GM19351 (cell line): ENCODE measurements at regions not wholly inside any gene's neighbourhood (a gene's known extent, or its start where the extent isn't known, plus 50 kb on each side); places are given as distances from the start of the nearest gene placed in this dataset.
"Not testable (repeated sequence)": the region's sequence is repeated elsewhere in the genome, so short reads cannot be mapped to it uniquely, and the experiment has no call there.

Experiments
- ATAC-seq: cut with Tn5 transposase; IDR thresholded peaks from one replicate; pipeline ENCODE4 v1.9.1; 2021; ENCODE audit warnings: mild to moderate bottlenecking, moderate library complexity; ENCODE audit not compliant: unreplicated experiment

DNA sequence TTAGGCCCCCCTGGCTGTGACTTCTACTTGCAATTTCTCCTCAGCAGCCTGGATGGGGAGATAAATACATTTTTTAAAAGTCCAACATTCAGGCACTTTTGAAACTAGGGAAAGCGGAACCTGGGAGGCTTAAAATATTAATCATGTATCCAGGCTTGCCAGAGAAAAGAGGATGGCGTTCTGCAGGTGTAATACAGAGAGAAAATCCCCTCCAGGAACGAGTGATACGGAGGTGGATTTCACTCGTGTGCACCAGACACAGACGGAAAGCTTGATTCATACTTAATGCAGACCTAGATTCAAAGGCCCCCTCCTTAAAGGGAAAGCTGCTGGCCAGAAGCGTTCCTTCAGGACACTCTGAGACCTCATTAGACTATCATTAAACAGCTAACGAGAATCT is 354.0 kb upstream of the BOD1L1 start:
- ATAC-seq, result no peak

DNA sequence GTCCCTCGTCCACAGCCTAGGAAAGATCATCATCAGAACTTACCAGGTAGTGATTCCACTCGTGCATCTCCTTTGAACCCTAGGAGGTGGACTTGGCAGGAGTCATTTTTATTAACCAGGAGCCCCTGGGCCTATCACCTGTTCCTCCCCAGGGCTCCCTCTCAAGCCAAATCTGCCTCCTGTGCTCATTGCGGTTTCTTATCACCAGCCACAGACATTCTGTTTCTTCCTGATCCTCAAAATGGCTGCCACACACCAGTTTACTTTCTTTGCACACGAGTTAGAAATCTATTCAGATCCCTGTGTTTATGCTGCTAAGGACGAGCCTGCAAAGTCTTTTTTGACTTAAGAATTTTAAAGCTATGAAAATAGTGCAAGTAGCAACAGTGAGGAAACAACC is 354.5 kb upstream of the BOD1L1 start:
- no peak for ATAC-seq

DNA sequence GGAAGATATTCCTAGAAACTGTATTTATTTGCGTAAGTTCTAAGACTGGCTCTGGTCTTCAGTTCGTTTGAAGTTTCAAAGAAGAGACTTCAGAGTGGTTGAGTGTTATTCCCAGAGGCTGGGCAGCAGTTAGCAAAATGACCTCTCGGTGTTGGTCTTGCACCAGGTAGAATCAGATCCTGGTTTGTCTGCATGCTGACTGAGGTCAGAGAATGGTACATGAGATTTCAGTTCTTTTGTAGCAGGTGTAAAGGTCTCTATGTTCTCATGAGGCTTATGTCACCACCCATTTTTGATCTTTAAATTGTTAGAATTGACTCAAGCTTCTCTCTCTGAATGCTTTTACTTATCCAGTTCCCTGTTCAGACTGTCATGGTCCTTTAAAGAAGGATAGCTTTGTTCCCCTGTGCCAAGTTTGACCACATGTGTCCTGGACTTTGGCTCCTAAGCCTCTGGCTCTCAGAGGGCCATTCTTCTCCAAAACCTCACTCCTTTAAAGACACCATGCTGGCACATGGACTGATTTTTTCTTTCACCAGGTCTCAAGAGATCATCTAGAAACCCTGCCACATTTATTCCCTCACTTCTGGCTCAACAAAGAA is 355.8 kb upstream of the BOD1L1 start:
- no peak for ATAC-seq

DNA sequence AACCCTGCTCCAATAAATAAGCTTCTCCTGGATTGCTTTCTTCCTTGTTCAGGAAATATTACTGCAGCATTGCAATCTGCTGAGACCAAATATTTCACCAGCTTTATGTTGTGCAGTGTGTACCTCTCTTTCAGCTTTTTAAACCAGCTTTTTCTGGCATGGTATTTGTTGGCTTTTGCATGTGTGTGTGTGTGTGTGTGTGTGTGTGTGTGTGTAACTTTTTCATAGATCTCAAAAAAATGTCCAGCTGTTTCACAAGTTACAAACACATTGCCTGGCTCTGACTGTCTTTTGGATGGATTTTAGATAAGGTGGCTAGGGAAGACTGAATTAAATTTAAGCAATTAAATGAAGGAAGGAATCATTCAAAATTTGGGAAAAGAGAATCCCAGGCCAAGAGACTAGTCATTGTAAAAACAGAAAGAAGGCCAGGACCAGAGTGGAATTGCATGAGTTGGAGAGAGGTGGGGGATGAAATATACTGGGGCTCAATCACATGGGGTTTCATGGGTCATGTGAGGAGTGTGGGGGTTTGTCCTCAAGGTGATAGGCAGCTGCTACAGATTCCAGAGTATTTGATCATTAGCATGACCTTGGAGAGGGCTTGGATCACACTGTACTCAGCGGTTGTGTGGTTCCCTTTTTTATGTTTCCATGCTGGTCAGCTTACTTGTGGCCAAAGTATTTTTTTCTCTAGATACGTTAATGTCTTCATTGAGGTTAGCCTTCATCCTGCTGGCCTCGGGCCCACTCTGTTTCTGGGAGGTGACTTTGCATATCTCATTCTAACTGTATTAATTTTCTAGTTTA is 357.7 kb upstream of the BOD1L1 start:
- no peak for ATAC-seq

DNA sequence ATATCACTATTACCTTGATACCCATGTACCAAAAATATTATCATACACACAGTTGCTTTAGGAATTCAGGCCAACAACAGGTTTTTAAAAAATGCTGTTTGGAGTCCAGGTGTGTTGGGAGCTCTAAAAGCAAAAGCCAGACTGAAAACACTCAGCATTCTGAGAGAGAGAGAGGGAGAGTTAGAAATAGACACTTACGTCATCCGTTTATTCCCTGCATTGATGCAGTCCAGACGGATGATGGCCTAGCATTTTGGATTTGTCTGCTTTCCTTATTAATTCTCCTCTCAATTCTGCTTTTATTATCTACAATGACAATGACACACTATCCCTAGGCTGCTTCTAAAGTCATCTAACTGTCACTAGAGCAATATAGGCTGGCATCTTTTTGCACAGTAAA is 358.3 kb upstream of the BOD1L1 start:
- no peak for ATAC-seq

DNA sequence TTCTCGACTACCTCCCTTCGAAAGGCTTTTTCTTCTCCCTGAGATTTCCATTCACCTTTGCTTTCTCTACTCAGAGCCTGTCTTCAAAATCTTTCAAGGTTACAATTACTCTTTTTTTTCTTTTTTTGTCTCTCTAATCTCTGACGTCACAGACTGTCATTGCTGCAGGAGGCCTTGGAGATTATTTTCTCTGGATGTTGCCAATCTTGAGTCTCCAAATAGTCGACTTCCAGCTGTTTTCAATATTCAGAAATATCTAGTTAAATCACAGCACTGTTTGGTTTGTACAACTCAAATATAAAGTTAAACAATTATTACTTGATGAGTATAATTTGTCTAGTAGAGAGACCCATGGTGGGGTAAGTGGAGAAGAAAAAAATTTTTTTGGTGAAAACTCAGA is 359.0 kb upstream of the BOD1L1 start:
- ATAC-seq, result no peak

DNA sequence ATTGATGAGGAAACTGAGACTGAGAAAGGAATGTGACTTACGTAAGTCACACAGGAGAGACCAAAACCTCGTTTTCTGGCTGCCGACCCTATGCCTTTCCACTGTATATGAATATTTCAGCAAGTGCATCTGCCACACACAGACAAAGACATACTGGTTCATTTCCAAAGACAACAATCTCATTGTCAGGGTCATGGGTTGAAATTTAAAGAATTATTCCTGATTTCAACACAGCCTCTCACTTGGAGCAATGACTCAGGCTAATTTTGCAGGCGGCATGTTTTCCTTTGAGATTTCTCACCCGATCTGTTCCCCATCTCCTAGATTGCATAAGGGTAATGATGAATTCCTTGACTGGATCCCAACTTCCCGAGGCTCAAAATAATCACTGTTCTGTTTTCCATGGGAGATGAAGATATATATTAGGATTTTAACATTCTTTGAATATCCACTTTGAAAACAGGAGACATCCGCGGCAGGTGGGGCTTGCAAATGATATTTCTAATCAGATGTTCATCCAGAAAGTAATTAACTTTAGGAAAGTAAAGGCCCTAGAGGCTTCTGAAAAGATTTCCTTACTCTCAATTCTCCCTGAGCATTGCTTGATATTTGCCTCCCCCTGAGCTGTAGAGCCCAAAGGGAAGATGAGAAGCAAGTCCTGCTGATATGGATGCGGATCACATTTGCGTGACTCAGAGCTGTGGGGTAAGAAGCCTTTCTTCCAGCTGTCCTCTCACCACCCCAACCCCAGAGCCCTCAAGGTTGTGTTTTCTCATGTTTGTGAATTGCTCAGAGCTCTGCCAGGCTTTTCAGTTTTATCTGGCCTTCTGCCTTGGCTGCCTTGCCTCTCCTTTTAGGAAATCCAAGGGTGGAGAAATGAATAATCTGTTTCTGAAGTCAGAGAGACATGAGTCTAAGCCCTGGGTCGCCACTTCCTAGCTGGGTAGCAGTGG is 361.1 kb upstream of the BOD1L1 start:
- ATAC-seq, result no peak

DNA sequence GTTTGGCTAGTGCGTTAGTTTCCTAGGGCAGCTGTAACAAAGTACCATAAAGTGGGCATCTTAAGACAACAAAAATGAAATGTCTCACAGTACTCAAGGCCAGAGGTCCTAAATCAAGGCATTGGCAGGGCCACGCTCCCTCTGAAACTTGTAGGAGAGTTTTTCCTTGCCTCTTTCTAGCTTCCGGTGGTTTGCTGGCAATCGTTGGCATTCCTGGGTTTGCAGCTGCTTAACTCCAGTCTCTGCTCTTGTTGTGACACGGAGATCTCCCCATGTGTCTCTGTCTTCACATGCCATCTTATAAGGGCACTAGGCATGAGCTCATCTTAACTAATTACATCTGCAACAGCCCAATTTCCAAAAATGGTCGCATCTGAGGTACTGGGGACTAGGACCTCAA is 362.0 kb upstream of the BOD1L1 start:
- ATAC-seq, result no peak

DNA sequence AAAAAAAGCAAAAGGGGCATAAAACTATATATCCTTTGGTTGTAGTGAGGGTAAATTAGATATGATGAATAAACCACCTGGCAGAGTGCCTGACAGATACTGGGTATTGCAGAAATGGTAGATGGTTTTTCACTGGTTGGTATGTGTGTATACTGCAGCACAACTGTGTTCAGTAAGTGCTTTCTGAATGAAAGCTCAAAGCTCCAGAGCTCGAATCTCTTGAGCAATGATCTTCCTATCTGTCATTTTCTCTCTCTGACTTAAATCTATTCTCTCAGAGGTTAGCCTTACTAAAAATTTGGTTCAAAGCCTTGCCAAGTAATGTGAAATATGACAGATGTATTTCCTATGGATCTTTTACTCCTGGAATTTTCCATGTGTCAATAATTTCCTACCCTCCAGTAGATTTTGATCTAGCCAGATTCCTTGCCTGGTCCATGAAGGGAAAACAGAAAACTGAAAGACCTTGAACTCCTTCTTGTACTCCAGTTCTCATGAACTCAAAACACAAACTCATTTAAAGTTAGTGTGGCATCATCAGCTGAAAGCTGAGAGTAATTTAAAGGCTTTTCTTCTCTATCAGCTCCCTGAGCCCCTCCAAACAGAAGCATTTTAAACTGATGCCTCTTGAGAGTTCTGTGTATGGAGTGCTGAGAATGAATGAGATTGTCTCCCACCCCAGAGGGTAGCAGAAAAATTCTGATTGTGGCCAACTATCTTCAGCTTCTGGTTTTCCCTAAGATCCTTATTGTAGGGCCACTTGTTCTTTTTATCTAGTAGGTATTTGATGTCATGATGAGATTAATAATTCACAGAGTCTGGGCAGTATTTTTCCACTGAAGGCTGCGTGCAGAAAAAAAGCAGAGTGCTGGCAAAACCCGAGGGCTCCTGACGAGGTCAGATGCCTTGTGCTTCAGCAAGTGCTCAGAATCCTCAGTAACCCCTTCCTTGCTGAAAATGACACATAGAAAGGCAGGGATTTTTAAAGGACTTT is 363.4 kb upstream of the BOD1L1 start:
- ATAC-seq, result no peak

DNA sequence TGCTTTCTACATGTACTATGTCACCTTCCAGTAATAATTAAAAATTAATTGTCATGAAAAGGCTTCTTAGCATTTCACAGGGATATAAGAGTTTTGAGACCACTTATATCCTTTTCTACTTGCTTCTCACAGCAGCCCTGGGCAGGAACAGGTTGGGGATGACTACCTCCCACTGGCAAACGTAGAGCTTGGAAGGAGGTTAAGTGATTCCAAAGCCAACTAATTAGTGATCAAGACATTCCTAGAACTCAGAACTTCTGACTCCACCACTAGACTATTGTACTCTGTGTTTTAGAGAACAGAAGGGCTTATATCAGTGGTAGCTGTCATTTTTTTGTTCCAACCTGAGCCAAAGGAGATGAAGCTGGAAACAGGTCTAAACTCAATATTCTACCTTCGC is 364.5 kb upstream of the BOD1L1 start:
- no peak for ATAC-seq

DNA sequence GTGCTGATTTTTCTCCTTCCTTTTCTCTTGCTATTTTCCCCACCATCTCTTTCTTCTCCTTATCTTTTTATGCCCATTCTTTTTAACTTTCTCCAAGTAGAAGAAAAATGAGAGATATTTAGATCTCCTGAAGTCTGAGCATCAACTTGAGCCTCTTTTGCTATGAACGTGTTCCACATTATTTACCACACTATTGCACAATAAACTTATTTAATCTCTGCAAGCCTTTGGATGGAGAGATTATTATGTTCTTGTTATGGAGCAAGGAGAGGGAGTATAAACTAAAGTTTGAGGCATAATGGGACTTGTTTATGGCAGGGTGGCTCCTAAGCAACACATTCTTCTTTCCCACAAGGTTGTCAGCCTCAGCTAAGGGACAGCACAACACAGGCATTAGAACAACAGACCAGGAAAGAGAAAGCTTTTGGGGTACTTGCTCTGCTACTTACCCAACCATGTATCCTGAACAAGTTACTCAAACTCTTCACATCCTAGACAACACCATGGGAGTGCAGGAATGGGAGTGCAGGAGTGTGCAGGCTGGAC is 365.5 kb upstream of the BOD1L1 start:
- no peak for ATAC-seq

DNA sequence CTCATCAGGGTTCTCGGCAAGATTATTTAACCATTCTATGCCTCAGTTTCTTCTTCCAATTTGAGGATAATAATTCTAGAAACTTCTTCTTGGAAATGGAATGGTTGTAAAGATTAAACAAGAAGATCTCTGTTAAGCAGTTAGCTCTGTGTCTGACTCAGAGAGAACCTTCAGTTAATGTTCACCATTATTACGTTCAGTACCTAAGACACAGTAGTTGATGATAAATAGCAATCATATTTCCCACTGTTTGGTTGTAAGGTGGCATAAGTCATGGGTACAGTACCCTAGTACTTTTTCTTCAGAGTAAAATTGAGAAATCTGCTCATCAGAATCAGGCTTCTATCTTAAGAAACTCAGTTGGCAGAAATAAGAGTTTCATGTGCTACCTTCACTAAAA is 366.5 kb upstream of the BOD1L1 start:
- ATAC-seq, result no peak

DNA sequence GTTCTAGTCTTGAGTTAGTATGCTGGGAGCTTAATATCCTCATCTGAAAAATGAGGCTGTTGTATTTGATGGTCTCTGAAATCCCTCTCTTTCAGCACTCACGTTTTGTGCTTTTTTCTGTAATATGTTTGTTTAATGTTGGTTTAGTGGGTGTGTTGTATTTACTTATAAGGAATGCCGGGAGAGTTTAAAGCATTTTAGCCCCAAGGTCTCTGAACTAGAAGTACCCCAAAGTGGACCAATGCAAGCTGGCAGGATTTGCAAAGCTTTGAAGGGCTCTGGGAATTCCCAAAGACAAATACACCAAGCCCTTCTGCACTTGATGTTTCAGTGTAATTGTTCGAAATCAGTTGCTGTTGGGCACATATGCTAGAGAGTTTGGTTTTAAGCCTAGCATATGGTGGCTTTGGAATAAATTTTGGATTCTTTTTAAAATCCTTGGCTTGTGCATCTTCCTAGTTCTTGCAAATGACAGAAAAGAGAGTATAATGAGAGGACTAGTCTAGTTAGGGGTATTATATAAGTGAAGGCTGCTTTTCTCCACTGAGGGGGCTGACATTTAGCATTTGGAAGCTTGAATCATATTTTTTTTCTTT is 371.4 kb upstream of the BOD1L1 start:
- ATAC-seq, result no peak

DNA sequence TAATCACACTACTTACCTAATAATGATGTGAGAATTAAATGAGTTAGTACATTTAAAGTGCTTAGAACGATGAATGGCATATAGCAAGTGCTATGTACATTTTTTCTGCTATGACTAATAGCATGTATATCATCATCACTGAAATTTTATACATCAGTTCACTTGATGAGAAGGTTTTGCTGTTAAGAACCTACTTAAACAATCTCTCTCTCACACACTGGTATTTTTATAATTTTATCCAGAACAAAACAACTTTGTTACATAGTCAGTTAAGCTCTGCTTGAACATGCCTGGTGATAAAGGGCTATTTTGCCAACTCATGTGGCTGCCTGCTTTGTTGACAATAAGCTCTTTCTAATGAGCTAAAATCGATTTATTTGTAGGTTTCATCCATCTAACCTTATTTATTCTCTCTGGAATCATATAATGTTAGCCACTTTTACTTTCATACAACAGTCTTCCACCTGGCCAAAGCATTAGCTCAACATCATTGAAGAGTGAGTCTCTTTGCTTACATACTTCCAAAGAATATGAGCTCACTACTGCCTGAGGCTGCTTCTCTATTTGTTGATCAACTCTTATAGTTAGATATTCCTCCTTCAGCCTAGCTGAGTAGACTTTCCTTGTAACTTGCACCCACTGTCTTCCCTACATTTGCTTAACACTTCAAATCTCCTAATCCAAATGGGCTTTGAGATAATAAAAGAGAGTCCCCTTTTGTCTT is 372.7 kb upstream of the BOD1L1 start:
- no peak for ATAC-seq

DNA sequence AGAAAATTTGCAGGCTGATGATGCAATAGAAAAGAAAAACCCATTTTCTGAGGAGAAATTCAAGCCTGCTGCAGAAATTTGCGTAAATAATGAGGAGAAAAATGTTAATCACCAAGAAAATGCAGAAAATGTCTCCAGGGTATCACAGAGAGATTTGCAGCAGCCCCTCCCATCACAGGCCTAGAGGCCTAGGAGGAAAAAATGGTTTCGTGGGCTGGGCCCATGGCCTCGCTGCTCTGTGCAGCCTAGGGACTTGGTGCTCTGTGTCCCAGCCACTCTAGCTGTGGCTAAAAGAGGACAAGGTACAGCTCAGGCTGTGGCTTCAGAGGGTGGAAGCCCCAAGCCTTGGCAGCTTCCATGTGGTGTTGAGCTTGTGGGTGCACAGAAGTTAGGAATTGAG is 374.8 kb upstream of the BOD1L1 start:
- ATAC-seq, result not testable (repeated sequence)

DNA sequence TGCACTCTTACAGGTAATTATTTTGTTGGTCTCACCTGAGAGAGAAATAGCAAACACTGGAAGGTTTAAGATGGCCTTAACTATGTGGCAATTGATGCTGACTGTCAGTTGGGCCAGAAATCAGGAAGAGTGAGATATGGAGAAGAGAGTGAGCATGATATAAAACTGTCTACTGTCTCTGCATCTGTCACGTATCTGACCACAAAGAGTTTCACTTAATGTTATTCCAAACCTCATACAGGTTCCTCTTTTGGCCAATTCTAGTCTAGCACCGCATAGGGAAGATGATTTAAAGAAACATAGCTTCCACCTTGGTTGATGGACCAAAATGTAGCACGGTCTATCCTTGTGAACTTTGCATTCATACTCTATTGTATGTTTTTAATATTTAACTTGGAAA is 381.0 kb upstream of the BOD1L1 start:
- ATAC-seq, result no peak

DNA sequence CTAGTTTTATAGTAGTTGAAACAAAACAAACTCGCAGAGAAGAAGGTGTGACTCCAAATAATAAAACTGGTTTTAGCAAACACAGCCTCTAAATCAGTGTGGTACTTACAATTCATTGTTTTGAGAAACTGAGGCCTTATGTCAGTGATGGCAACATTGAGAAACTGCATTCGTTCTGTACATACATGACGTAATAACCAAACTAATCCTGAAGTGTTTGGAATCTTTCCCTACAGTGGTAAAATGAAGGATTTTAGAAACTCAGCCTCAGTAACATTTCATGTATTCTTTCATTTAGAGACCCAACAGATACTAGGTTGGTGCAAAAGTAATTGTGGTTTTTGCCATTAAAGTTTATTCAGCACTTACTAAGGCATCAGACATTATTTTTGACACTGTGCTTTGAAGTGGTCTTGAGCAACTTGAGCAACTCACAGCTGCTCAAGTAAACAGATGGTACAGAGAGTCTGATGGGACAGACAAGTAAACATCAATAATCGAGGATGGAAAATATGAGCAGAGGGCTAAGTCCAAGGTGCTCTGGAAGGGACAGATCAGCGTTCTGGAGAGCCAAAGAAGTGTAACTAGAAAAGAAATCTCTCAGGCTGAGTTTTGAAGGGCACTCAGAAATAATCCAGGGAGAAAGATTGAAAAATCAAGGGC is 390.8 kb upstream of the BOD1L1 start:
- no peak for ATAC-seq

DNA sequence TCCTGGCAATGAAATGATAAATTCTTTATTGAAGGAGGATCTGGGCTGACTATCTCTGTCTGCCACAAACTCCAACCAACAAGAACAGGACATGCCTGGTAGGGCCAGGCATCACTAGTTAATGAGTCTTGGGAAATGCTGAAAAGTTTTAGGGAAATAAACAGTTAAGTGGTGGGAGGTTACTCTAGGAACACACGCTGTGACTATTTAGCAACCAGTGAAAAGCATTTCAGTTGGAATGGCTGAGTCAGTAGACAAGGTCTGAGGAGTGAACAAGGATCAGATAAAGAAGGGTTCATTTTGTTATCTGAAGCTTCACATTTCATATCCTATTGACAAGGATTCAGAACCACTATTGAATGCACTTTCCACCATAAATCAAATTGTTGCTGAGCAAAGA is 394.9 kb upstream of the BOD1L1 start:
- no peak for ATAC-seq

DNA sequence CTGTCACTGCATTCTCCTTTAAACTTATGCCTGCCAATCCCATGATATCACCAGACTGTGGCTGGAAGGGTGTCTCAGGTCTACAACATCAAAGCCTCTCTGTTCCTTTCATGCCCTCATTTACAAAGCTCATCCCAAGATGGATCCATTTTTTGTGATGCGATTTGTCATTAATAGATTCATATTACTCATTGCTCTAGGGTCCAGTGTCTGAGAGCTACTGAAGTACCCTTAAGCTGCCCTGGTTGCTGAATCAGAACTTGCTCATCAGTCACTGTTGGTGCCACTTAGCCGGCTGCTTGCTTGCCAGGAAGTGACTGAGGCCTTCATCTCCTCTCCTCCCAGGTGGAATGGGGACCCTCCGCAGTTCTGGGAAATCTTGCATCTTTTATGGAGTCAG is 395.5 kb upstream of the BOD1L1 start:
- no peak for ATAC-seq
